ENCODE measurements at regions not wholly inside any gene's neighbourhood (a gene's known extent, or its start where the extent isn't known, plus 50 kb on each side); places are given as distances from the start of the nearest gene placed in this dataset.

GRCh38 chr12:115630136-115630535 is 647.4 kb downstream of the MED13L start:
- no peak for DNase-seq

GRCh38 chr12:115626210-115626609 is 651.3 kb downstream of the MED13L start:
- no peak for DNase-seq

GRCh38 chr12:115623764-115624334 is 653.6 kb downstream of the MED13L start:
- no peak for DNase-seq

- DNase-seq = no peak
These were observed 654.2 kb downstream of the MED13L start for GRCh38 chr12:115623275-115623674.

- DNase-seq = no peak
These were observed 656.7 kb downstream of the MED13L start for GRCh38 chr12:115620816-115621215.

GRCh38 chr12:115619889-115620288 is 657.6 kb downstream of the MED13L start:
- no peak for DNase-seq

GRCh38 chr12:115619061-115619460 is 658.4 kb downstream of the MED13L start:
- no peak for DNase-seq

GRCh38 chr12:115618105-115618504 is 659.4 kb downstream of the MED13L start:
- no peak for DNase-seq

- DNase-seq = no peak
These were observed 660.1 kb downstream of the MED13L start for GRCh38 chr12:115617391-115617790.

GRCh38 chr12:115611477-115611876 is 666.0 kb downstream of the MED13L start:
- DNase-seq = no peak

- DNase-seq = no peak
These were observed 668.1 kb downstream of the MED13L start for GRCh38 chr12:115609347-115609746.

- no peak for DNase-seq
These were observed 671.5 kb downstream of the MED13L start for GRCh38 chr12:115606040-115606439.

- no peak for DNase-seq
These were observed 678.4 kb downstream of the MED13L start for GRCh38 chr12:115598871-115599811.

GRCh38 chr12:115597157-115597712 is 680.3 kb downstream of the MED13L start:
- no peak for DNase-seq

- DNase-seq = no peak
These were observed 689.4 kb downstream of the MED13L start for GRCh38 chr12:115588131-115588530.

- DNase-seq = no peak
These were observed 693.3 kb downstream of the MED13L start for GRCh38 chr12:115584156-115584555.

GRCh38 chr12:115583591-115583990 is 693.9 kb downstream of the MED13L start:
- DNase-seq = no peak

GRCh38 chr12:115577401-115577800 is 700.1 kb downstream of the MED13L start:
- no peak for DNase-seq

- DNase-seq = no peak
These were observed 702.7 kb downstream of the MED13L start for GRCh38 chr12:115574826-115575225.

GRCh38 chr12:115572440-115572839 is 705.1 kb downstream of the MED13L start:
- no peak for DNase-seq

GRCh38 chr12:115571446-115571845 is 706.0 kb downstream of the MED13L start:
- no peak for DNase-seq

GRCh38 chr12:115571027-115571426 is 706.5 kb downstream of the MED13L start:
- DNase-seq = no peak

- no peak for DNase-seq
These were observed 707.3 kb downstream of the MED13L start for GRCh38 chr12:115570069-115570777.

Data from CD4-positive, alpha-beta T cell treated with Interleukin-15 for 1 hour (primary cell).